ENCODE measurements at regions not wholly inside any gene's neighbourhood (a gene's known extent, or its start where the extent isn't known, plus 50 kb on each side); places are given as distances from the start of the nearest gene placed in this dataset.
"Not testable (repeated sequence)": the region's sequence is repeated elsewhere in the genome, so short reads cannot be mapped to it uniquely, and the experiment has no call there.

GRCh38 chr16:59455497-59455896 lies 721.4 kb upstream of the GOT2 start:
- no peak for DNase-seq

GRCh38 chr16:59450513-59450912 lies 716.4 kb upstream of the GOT2 start:
- not testable (repeated sequence) for DNase-seq

DNA sequence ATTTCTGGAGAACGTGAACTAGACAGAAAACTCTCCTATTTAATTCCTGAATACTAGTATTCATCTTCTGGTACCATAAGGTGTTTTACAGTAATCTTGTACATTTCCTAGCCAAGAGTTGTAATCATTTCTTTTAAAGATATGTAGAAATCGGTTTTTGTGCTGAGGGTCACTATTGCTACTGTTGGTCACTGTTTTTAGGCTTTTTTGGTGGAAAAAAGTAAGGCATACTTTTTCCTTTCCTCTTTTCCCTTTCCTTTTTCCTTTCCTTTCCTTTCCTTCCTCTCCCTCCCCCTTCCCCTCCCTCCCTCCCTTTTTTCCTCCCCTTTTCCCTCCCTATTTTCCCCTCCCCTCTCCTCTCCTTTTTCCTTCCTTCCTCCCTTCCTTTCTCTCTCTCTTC lies 706.4 kb upstream of the GOT2 start:
- DNase-seq, result no peak

DNA sequence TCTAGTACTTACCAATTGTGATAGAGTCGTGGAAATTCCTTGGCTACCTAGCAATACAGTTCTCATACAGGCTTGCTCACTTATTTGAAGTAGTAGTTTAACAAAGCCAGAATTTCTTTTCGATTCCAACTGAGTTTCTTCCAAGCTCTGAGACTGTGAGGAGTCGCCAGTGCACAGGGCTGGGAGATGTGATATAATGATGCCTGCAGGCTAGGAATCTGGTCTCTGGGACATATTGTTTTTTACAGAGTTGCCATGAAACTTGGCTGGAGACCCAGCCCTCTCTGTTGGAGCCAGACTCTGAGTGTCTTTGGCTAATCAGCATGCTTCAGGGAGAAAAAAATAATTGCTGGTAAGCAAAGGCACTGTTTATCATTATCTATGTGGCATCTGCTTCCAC lies 698.8 kb upstream of the GOT2 start:
- no peak for DNase-seq

GRCh38 chr16:59432276-59432675 lies 698.2 kb upstream of the GOT2 start:
- no peak for DNase-seq

DNA sequence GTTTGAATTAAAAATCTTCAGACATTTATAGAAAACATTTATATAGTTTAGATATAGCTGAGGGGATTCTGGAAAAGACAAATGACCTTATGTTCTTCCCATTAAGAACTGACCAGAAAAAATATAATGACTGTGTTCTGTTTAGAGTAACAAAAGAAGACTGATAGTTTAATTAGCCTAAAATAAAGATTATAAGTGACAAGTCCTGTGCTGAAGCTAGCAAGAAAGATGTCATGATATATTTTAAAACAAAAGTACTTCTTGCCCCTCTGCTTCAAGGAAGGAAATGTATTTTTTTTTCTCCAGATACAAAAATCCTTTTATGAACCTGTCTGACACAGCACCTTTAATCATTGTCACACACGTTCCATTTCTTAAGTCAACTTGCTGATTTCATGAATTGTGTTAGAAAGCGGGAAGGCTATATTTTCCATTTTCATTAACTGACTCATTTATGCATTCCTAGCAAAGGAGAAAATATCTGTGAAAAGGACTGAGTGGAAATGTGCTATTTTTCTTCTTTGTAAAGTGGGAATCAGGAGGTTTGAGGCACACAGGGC lies 690.7 kb upstream of the GOT2 start:
- DNase-seq, result no peak

DNA sequence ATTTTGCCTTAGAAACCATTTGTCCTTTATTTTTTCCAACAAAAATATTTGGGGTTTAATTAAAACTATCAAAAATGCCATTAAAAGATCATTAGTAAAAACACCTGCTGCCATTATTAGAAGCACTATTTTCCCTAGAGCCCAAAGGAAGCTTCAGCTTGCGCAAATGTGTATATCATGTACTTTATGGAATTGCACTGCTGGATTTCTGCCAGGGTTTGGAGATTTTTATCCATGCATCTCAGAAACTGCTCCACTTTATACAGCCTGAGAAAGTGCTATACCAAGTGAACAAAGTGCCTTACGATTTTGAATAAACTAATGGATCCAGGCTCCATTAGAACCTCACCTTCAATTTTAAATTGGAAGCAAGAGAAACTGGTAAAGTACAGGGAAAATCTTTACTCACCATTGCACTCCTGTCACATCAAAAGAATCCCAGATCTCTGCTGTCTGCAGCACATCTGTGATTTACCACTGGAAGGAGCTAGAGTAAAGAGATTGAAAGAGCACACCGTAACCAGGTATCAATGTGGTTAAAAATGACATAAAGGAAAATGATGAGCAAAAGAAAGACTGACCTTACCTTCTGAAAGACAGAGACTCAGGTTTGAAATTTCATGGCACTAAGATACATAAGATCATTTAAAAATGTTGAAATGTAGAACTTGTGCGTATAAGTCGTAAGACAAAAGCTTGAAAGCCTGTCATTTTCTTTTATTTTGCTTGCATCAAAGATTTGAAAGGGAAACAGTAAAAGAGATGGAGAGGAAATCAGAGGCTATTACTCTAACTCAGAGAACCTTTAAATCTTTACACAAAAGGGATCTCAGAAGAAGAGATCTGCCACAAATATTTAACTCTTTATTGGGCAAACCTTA lies 678.1 kb upstream of the GOT2 start:
- DNase-seq, result no peak

GRCh38 chr16:59410451-59410850 lies 676.3 kb upstream of the GOT2 start:
- DNase-seq, result no peak

GRCh38 chr16:59405802-59406201 lies 671.7 kb upstream of the GOT2 start:
- DNase-seq, result no peak

GRCh38 chr16:59404509-59404908 lies 670.4 kb upstream of the GOT2 start:
- DNase-seq, result no peak

- DNase-seq, result no peak
Measured at GRCh38 chr16:59400830-59401229, 666.7 kb upstream of the GOT2 start.

DNA sequence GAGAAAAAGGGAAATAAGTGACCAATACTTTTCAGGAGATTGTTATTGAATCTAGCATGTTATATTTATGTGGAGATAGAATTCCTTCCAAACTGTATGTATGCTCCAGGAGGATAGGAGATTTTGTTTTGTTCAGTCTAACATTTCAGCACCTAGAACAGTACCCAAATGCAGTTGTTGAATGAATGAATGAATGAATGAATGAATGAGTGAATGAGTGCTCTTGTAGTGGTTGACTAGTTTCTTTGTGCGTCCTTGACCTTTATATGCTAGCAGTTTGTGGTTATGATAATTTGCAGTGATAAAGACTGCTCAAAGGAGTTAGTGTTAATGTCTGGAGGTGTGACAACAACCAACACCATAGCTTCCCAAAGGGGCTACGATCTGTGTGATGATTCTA lies 663.5 kb upstream of the GOT2 start:
- no peak for DNase-seq

- DNase-seq, result no peak
Measured at GRCh38 chr16:59394526-59394925, 660.4 kb upstream of the GOT2 start.

- no peak for DNase-seq
Measured at GRCh38 chr16:59392911-59393310, 658.8 kb upstream of the GOT2 start.

GRCh38 chr16:59391617-59392364 lies 657.7 kb upstream of the GOT2 start:
- no peak for DNase-seq

DNA sequence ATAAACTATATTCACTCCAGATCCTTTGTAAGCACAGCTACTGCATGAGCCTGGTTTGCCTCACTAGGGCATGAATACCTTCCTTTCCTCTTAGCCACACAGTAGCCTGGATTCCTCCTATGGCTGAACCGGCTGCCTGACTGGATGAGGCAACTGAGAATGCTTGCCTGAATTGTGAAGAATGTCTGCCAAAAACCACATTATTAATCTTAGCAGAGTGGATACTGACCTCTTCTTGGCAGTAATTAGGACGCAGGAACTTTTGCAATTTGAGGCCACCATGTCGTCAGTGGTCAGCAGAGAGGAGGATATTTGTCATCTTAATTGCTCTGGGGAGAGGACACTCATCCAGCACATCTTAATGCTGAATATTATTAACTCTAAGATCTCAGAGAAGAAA lies 651.8 kb upstream of the GOT2 start:
- no peak for DNase-seq

DNA sequence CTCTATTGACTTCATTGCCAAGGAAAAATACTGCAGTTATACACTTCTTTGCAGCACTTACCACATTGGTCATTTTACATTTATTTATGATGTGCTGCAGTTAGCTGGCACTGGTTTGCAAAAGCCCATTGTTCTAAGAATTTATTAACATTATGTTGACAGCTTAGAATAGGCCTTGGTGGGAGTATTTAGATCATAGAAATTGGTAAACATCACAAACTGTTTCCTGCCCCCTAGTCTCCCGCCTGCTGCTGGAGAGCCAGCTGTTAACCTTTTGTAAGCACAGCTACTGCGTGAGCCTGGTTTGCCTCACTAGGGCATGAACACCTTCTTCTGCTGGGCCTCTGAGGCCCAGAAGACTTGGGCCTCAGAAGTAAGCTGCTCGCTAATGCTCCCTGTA lies 651.4 kb upstream of the GOT2 start:
- DNase-seq, result no peak

GRCh38 chr16:59373632-59374031 lies 639.5 kb upstream of the GOT2 start:
- DNase-seq, result no peak

DNA sequence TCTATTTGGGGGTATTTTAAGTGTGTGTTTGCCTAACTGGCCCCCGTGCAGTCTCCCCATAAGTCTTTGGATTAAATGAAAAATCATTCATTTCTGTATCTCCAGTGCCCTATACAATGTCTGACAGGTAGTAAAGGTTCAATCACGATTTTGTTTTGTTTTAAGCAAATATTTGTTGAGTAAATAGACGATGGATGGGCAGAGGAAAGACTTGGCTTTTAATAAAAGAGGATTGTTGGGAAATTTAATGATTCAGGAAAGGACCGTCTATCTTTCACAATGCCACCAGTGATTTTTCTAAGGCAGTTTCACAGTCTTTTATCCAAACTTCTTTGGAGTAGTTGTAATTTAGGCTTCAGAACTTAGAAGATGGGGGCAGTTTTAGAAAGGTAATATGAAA lies 636.6 kb upstream of the GOT2 start:
- no peak for DNase-seq

GRCh38 chr16:59369523-59369922 lies 635.4 kb upstream of the GOT2 start:
- no peak for DNase-seq

DNA sequence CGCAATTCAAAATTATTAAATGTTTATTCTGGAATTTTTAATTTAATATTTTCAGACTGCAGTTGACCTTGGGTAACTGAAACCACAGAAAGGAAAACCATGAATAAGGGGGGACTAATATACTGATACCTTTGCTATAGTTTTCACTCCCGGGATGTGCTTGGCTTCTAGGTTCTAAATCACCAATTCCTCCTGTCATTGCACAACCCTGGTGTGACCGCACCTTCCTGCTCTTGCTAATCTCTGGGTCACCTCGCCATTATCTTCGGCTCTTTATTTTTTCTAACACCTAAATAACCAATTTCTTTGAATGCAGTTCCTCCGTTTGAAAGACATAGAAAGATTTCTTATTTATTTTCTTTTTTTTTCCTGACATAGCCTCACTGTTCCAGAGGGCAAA lies 634.5 kb upstream of the GOT2 start:
- DNase-seq, result no peak

GRCh38 chr16:59356709-59357108 lies 622.6 kb upstream of the GOT2 start:
- DNase-seq, result no peak

DNA sequence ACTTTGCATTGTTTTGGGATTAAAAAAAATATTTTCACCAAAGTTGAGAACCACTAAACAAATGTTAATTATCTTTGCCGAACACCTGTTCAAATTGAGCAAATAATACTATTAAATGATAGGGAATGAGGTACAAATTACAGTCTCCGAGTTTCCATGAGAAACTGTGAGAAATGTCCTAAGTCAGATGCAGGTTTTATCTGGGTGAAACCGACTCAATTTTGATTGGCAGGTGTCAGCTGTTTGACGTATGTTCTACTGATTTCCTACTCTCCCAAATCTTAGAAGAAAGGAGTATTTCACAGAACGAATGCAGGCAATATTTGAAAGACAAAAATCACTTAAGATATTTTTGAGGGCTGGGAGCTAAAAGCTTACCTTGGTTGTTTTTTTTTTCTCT lies 622.0 kb upstream of the GOT2 start:
- no peak for DNase-seq

- no peak for DNase-seq
Measured at GRCh38 chr16:59355704-59356103, 621.6 kb upstream of the GOT2 start.

All from CD4-positive, alpha-beta T cell treated with Interleukin-4 for 4 hours (primary cell).